ENCODE measurements at regions not wholly inside any gene's neighbourhood (a gene's known extent, or its start where the extent isn't known, plus 50 kb on each side); places are given as distances from the start of the nearest gene placed in this dataset.

DNA sequence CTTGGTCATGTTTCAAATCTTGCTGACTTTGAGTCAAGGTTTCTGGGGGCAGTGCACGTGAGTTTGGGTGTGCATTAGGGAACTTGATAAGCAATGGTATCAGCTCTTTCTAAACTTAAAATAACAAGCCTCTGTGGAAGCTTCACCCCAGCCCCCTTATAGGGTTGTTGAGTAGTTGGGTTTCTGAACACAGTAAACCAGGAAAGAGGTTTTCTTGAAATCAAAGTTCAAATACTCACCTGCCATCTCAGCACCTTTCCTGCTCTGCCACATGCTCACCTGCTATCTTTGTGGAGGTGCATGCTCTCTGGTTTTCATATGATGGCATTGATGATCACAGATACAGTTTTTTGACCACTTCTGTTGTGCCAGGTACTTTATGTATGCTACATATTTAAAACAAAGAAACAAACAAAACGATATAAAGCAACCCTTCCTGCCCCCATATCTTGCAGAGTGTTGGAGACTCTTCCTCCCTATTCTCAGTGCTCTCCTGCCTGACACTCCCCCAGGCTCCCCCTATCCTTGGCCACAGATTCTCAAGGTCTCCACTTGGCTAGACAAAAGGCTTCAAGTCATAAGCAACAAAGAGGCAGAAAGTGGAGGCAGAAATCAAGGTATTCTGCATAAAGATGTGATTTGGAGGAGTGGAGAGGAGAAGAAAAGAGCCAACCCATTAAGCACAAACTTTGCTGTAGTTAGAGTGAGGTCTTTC is 360.6 kb downstream of the CYRIA start:
- no peak for DNase-seq (ENCODE audit: low read depth, low spot score)
- TF ChIP-seq ZNF274 (IDR thresholded peaks at IDR 0.05; ENCODE audit: low read depth, low read length) (no peak), YY1 (IDR thresholded peaks at IDR 0.05; ENCODE audit: insufficient read depth, insufficient read length) (no peak), SUZ12 (IDR thresholded peaks at IDR 0.05; ENCODE audit: extremely low read depth, insufficient read depth, insufficient read length) (no peak)

GRCh38 chr2:16303761-16304160 is 361.9 kb downstream of the CYRIA start:
- H3K27me3 ChIP-seq (ENCODE audit: insufficient read depth, insufficient read length) = no peaks in the 10 kb centered on the region
- peaks cover 23% of the 10 kb centered on the region for H3K9me3 ChIP-seq (ENCODE audit: insufficient read depth, low read length)
- no peak overlapping the region for H3K9ac ChIP-seq (ENCODE audit: insufficient read length, low read depth)
- TF ChIP-seq YY1 (IDR thresholded peaks at IDR 0.05; ENCODE audit: insufficient read depth, insufficient read length) = no peak
- TF ChIP-seq ZNF274 (IDR thresholded peaks at IDR 0.05; ENCODE audit: low read depth, low read length) = no peak
- no peak for TF ChIP-seq SUZ12 (IDR thresholded peaks at IDR 0.05; ENCODE audit: extremely low read depth, insufficient read depth, insufficient read length)
- no peak overlapping the region for H3K4me3 ChIP-seq (ENCODE audit: insufficient read length, low read depth)
- peak; percentile 38 for DNase-seq (ENCODE audit: low read depth, low spot score)
- peaks cover 5% of the 10 kb centered on the region for H3K4me1 ChIP-seq (ENCODE audit: insufficient read depth, insufficient read length)
- H3K36me3 ChIP-seq (ENCODE audit: insufficient read depth, insufficient read length, low read length) = no peaks in the 10 kb centered on the region

More for the DNA sequence above, 360.6 kb downstream of the CYRIA start:
- Histone ChIP-seq H3K9me3 (ENCODE audit: insufficient read depth, low read length) (peaks cover 13% of the 10 kb centered on the region), H3K9ac (ENCODE audit: insufficient read length, low read depth) (no peak overlapping the region), H3K36me3 (ENCODE audit: insufficient read depth, insufficient read length, low read length) (no peaks in the 10 kb centered on the region), H3K4me1 (ENCODE audit: insufficient read depth, insufficient read length) (peaks cover 5% of the 10 kb centered on the region), H3K4me3 (ENCODE audit: insufficient read length, low read depth) (no peak overlapping the region), H3K27me3 (ENCODE audit: insufficient read depth, insufficient read length) (no peaks in the 10 kb centered on the region)

GRCh38 chr2:16303273-16303577 is 362.4 kb downstream of the CYRIA start:
- peaks cover 5% of the 10 kb centered on the region for H3K4me1 ChIP-seq (ENCODE audit: insufficient read depth, insufficient read length)
- no peaks in the 10 kb centered on the region for H3K27me3 ChIP-seq (ENCODE audit: insufficient read depth, insufficient read length)
- no peak overlapping the region for H3K9ac ChIP-seq (ENCODE audit: insufficient read length, low read depth)
- no peaks in the 10 kb centered on the region for H3K36me3 ChIP-seq (ENCODE audit: insufficient read depth, insufficient read length, low read length)
- peaks cover 25% of the 10 kb centered on the region for H3K9me3 ChIP-seq (ENCODE audit: insufficient read depth, low read length)
- H3K4me3 ChIP-seq (ENCODE audit: insufficient read length, low read depth) = no peak overlapping the region
- TF ChIP-seq SUZ12 (IDR thresholded peaks at IDR 0.05; ENCODE audit: extremely low read depth, insufficient read depth, insufficient read length) = no peak
- no peak for TF ChIP-seq ZNF274 (IDR thresholded peaks at IDR 0.05; ENCODE audit: low read depth, low read length)
- no peak for TF ChIP-seq YY1 (IDR thresholded peaks at IDR 0.05; ENCODE audit: insufficient read depth, insufficient read length)
- DNase-seq (ENCODE audit: low read depth, low spot score) = no peak

- H3K4me3 ChIP-seq (ENCODE audit: insufficient read length, low read depth) = no peak overlapping the region
- H3K9me3 ChIP-seq (ENCODE audit: insufficient read depth, low read length) = peaks cover 25% of the 10 kb centered on the region
- TF ChIP-seq ZNF274 (IDR thresholded peaks at IDR 0.05; ENCODE audit: low read depth, low read length) (no peak), YY1 (IDR thresholded peaks at IDR 0.05; ENCODE audit: insufficient read depth, insufficient read length) (no peak), SUZ12 (IDR thresholded peaks at IDR 0.05; ENCODE audit: extremely low read depth, insufficient read depth, insufficient read length) (no peak)
- DNase-seq (ENCODE audit: low read depth, low spot score) = no peak
- H3K27me3 ChIP-seq (ENCODE audit: insufficient read depth, insufficient read length) = no peaks in the 10 kb centered on the region
- no peaks in the 10 kb centered on the region for H3K36me3 ChIP-seq (ENCODE audit: insufficient read depth, insufficient read length, low read length)
- H3K9ac ChIP-seq (ENCODE audit: insufficient read length, low read depth) = no peak overlapping the region
- peaks cover 5% of the 10 kb centered on the region for H3K4me1 ChIP-seq (ENCODE audit: insufficient read depth, insufficient read length)
These were observed 362.3 kb downstream of the MYCN start for GRCh38 chr2:16302431-16303272.

DNA sequence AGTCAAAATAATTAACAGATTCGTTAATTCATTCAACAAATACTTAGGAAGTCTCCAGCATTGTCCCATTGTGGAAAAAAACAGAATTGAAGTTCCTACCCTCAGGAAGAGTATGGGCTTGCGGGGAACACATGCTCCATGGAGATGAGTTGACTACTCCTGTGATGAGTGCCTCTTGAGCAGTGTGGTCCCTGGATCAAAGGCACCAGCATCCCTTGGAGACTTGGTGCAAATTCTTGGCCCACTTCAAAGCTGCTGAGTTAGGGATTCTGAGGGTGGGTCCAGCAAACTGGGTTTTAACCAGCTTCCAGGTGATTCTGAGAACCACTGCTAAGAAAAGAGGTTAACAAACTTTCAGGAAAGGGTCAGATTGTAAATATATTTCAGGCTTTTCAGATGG is 361.6 kb downstream of the MYCN start:
- peaks cover 25% of the 10 kb centered on the region for H3K9me3 ChIP-seq (ENCODE audit: insufficient read depth, low read length)
- H3K36me3 ChIP-seq (ENCODE audit: insufficient read depth, insufficient read length, low read length) = no peaks in the 10 kb centered on the region
- H3K27me3 ChIP-seq (ENCODE audit: insufficient read depth, insufficient read length) = no peaks in the 10 kb centered on the region
- TF ChIP-seq ZNF274 (IDR thresholded peaks at IDR 0.05; ENCODE audit: low read depth, low read length) = no peak
- no peak for TF ChIP-seq YY1 (IDR thresholded peaks at IDR 0.05; ENCODE audit: insufficient read depth, insufficient read length)
- no peak for TF ChIP-seq SUZ12 (IDR thresholded peaks at IDR 0.05; ENCODE audit: extremely low read depth, insufficient read depth, insufficient read length)
- DNase-seq (ENCODE audit: low read depth, low spot score) = no peak
- no peak overlapping the region for H3K4me3 ChIP-seq (ENCODE audit: insufficient read length, low read depth)
- H3K9ac ChIP-seq (ENCODE audit: insufficient read length, low read depth) = no peak overlapping the region
- H3K4me1 ChIP-seq (ENCODE audit: insufficient read depth, insufficient read length) = peaks cover 5% of the 10 kb centered on the region

GRCh38 chr2:16298866-16299265 is 358.5 kb downstream of the MYCN start:
- DNase-seq (ENCODE audit: low read depth, low spot score) = no peak
- Histone ChIP-seq H3K9ac (ENCODE audit: insufficient read length, low read depth) (no peak overlapping the region), H3K9me3 (ENCODE audit: insufficient read depth, low read length) (peaks cover 25% of the 10 kb centered on the region), H3K36me3 (ENCODE audit: insufficient read depth, insufficient read length, low read length) (no peaks in the 10 kb centered on the region), H3K4me3 (ENCODE audit: insufficient read length, low read depth) (no peak overlapping the region), H3K4me1 (ENCODE audit: insufficient read depth, insufficient read length) (peaks cover 5% of the 10 kb centered on the region), H3K27me3 (ENCODE audit: insufficient read depth, insufficient read length) (no peaks in the 10 kb centered on the region)
- no peak for TF ChIP-seq ZNF274 (IDR thresholded peaks at IDR 0.05; ENCODE audit: low read depth, low read length)
- TF ChIP-seq YY1 (IDR thresholded peaks at IDR 0.05; ENCODE audit: insufficient read depth, insufficient read length) = no peak
- no peak for TF ChIP-seq SUZ12 (IDR thresholded peaks at IDR 0.05; ENCODE audit: extremely low read depth, insufficient read depth, insufficient read length)
